ENCODE measurements at regions not wholly inside any gene's neighbourhood (a gene's known extent, or its start where the extent isn't known, plus 50 kb on each side); places are given as distances from the start of the nearest gene placed in this dataset.

- Mint-ChIP-seq H3K9me3 (peaks cover 0 to 20% (median 6%) of the 10 kb centered on the region in 9 donors), H3K27ac (no peak overlapping the region), H3K36me3 (no peaks in the 10 kb centered on the region), H3K4me1 (no peaks in the 10 kb centered on the region), H3K4me3 (no peak overlapping the region), H3K27me3 (peaks cover 15 to 44% (median 26%) of the 10 kb centered on the region in 5 donors)
- no peak for DNase-seq
- ATAC-seq: no peak
- POLR2A ChIA-PET: no interaction called here
These were observed 370.7 kb downstream of the MIAT start for GRCh38 chr22:27028093-27028492.

- DNase-seq (no peak), ATAC-seq (no peak)
- H3K36me3 Mint-ChIP-seq: no peaks in the 10 kb centered on the region
- peaks cover 0 to 20% (median 4%) of the 10 kb centered on the region in 9 donors for H3K9me3 Mint-ChIP-seq
- no peaks in the 10 kb centered on the region for H3K4me1 Mint-ChIP-seq
- H3K4me3 Mint-ChIP-seq: no peak overlapping the region
- H3K27ac Mint-ChIP-seq: no peak overlapping the region
- H3K27me3 Mint-ChIP-seq: peaks cover 18 to 49% (median 27%) of the 10 kb centered on the region in 5 donors
- POLR2A ChIA-PET: no interaction called here
These were observed 372.3 kb downstream of the MIAT start for GRCh38 chr22:27029584-27030130.

- no peak overlapping the region for H3K27ac Mint-ChIP-seq
- H3K4me1 Mint-ChIP-seq: no peaks in the 10 kb centered on the region
- no peak overlapping the region for H3K4me3 Mint-ChIP-seq
- ATAC-seq (no peak), DNase-seq (no peak)
- H3K9me3 Mint-ChIP-seq: peaks cover 0 to 20% (median 4%) of the 10 kb centered on the region in 9 donors
- H3K27me3 Mint-ChIP-seq: peaks cover 17 to 54% (median 28%) of the 10 kb centered on the region in 5 donors
- H3K36me3 Mint-ChIP-seq: no peaks in the 10 kb centered on the region
- POLR2A ChIA-PET: no interaction called here
These were observed 374.8 kb downstream of the MIAT start for GRCh38 chr22:27032091-27032761.

- H3K4me3 Mint-ChIP-seq: no peak overlapping the region
- POLR2A ChIA-PET: no interaction called here
- peaks cover 1 to 32% (median 6%) of the 10 kb centered on the region in 5 donors for H3K27me3 Mint-ChIP-seq
- H3K9me3 Mint-ChIP-seq: peaks cover 0 to 11% (median 0%) of the 10 kb centered on the region in 9 donors
- no peak overlapping the region for H3K27ac Mint-ChIP-seq
- ATAC-seq: no peak
- H3K4me1 Mint-ChIP-seq: no peaks in the 10 kb centered on the region
- no peak for DNase-seq
- H3K36me3 Mint-ChIP-seq: no peaks in the 10 kb centered on the region
These were observed 384.4 kb downstream of the MIAT start for GRCh38 chr22:27041745-27042310.

GRCh38 chr22:27043262-27043661, 385.9 kb downstream of the MIAT start:
- Mint-ChIP-seq H3K4me1 (no peaks in the 10 kb centered on the region), H3K36me3 (no peaks in the 10 kb centered on the region), H3K4me3 (no peak overlapping the region), H3K9me3 (peaks cover 0 to 6% (median 0%) of the 10 kb centered on the region in 9 donors), H3K27me3 (peaks cover 1 to 27% (median 7%) of the 10 kb centered on the region in 5 donors), H3K27ac (no peak overlapping the region)
- ATAC-seq: no peak
- POLR2A ChIA-PET: no interaction called here
- DNase-seq: no peak

GRCh38 chr22:27045103-27045947, 387.9 kb downstream of the MIAT start:
- no peaks in the 10 kb centered on the region for H3K36me3 Mint-ChIP-seq
- no peak for DNase-seq
- no peak for ATAC-seq
- peaks cover 0 to 21% (median 5%) of the 10 kb centered on the region in 5 donors for H3K27me3 Mint-ChIP-seq
- H3K27ac Mint-ChIP-seq: no peak overlapping the region
- peaks cover 0 to 2% (median 0%) of the 10 kb centered on the region in 9 donors for H3K9me3 Mint-ChIP-seq
- no peak overlapping the region for H3K4me3 Mint-ChIP-seq
- no peaks in the 10 kb centered on the region for H3K4me1 Mint-ChIP-seq
- POLR2A ChIA-PET: no interaction called here

GRCh38 chr22:27046086-27046485, 388.7 kb downstream of the MIAT start:
- no peak for DNase-seq
- POLR2A ChIA-PET: no interaction called here
- Mint-ChIP-seq H3K36me3 (no peaks in the 10 kb centered on the region), H3K9me3 (peaks cover 0 to 2% (median 0%) of the 10 kb centered on the region in 9 donors), H3K27me3 (peaks cover 0 to 24% (median 5%) of the 10 kb centered on the region in 5 donors), H3K27ac (no peak overlapping the region), H3K4me1 (no peaks in the 10 kb centered on the region), H3K4me3 (no peak overlapping the region)
- ATAC-seq: no peak

GRCh38 chr22:27046603-27047002, 389.2 kb downstream of the MIAT start:
- POLR2A ChIA-PET: no interaction called here
- H3K27me3 Mint-ChIP-seq: peaks cover 0 to 26% (median 5%) of the 10 kb centered on the region in 5 donors
- H3K4me1 Mint-ChIP-seq: no peaks in the 10 kb centered on the region

GRCh38 chr22:27050771-27051170, 393.4 kb downstream of the MIAT start:
- H3K4me3 Mint-ChIP-seq: no peak overlapping the region
- no peaks in the 10 kb centered on the region for H3K4me1 Mint-ChIP-seq
- POLR2A ChIA-PET: no interaction called here
- no peaks in the 10 kb centered on the region for H3K36me3 Mint-ChIP-seq
- peak overlapping the region in 1 of 10 donors; percentile 9 for H3K27ac Mint-ChIP-seq
- H3K9me3 Mint-ChIP-seq: peaks cover 0 to 2% (median 0%) of the 10 kb centered on the region in 9 donors
- DNase-seq: no peak
- peaks cover 6 to 37% (median 13%) of the 10 kb centered on the region in 5 donors for H3K27me3 Mint-ChIP-seq
- ATAC-seq: no peak

More at GRCh38 chr22:27046603-27047002, 389.2 kb downstream of the MIAT start:
- DNase-seq (no peak), ATAC-seq (no peak)
- H3K36me3 Mint-ChIP-seq: no peaks in the 10 kb centered on the region
- H3K27ac Mint-ChIP-seq: no peak overlapping the region
- H3K9me3 Mint-ChIP-seq: peaks cover 0 to 2% (median 0%) of the 10 kb centered on the region in 9 donors
- H3K4me3 Mint-ChIP-seq: no peak overlapping the region

GRCh38 chr22:27051407-27051806, 394.0 kb downstream of the MIAT start:
- Mint-ChIP-seq H3K27me3 (peaks cover 6 to 40% (median 13%) of the 10 kb centered on the region in 5 donors), H3K4me3 (no peak overlapping the region), H3K36me3 (no peaks in the 10 kb centered on the region)

GRCh38 chr22:27057717-27058116, 400.3 kb downstream of the MIAT start:
- H3K4me1 Mint-ChIP-seq: no peaks in the 10 kb centered on the region
- DNase-seq (no peak), ATAC-seq (no peak)
- H3K9me3 Mint-ChIP-seq: no peaks in the 10 kb centered on the region
- no peak overlapping the region for H3K27ac Mint-ChIP-seq
- H3K27me3 Mint-ChIP-seq: peaks cover 10 to 39% (median 24%) of the 10 kb centered on the region in 5 donors
- H3K36me3 Mint-ChIP-seq: no peaks in the 10 kb centered on the region
- no peak overlapping the region for H3K4me3 Mint-ChIP-seq
- POLR2A ChIA-PET: no interaction called here

More at GRCh38 chr22:27051407-27051806, 394.0 kb downstream of the MIAT start:
- no peaks in the 10 kb centered on the region for H3K4me1 Mint-ChIP-seq
- POLR2A ChIA-PET: no interaction called here
- DNase-seq (no peak), ATAC-seq (no peak)
- H3K9me3 Mint-ChIP-seq: peaks cover 0 to 2% (median 0%) of the 10 kb centered on the region in 9 donors
- H3K27ac Mint-ChIP-seq: no peak overlapping the region

- Mint-ChIP-seq H3K27ac (no peak overlapping the region), H3K4me3 (no peak overlapping the region), H3K27me3 (peaks cover 4 to 35% (median 19%) of the 10 kb centered on the region in 5 donors), H3K9me3 (no peaks in the 10 kb centered on the region), H3K36me3 (no peaks in the 10 kb centered on the region), H3K4me1 (peaks cover 0 to 3% (median 0%) of the 10 kb centered on the region in 4 donors)
- no peak for DNase-seq
- ATAC-seq: no peak
- POLR2A ChIA-PET: no interaction called here
These were observed 402.8 kb downstream of the MIAT start for GRCh38 chr22:27060190-27060589.

GRCh38 chr22:27062910-27063309, 405.5 kb downstream of the MIAT start:
- DNase-seq (no peak), ATAC-seq (no peak)
- POLR2A ChIA-PET: no interaction called here
- Mint-ChIP-seq H3K9me3 (no peaks in the 10 kb centered on the region), H3K27me3 (peaks cover 5 to 43% (median 23%) of the 10 kb centered on the region in 5 donors), H3K4me3 (no peak overlapping the region), H3K4me1 (peaks cover 0 to 4% (median 0%) of the 10 kb centered on the region in 4 donors), H3K27ac (no peak overlapping the region), H3K36me3 (no peaks in the 10 kb centered on the region)

Data from naive thymus-derived CD8-positive, alpha-beta T cell (primary cell).